HG03039 (cell line): ENCODE measurements at regions not wholly inside any gene's neighbourhood (a gene's known extent, or its start where the extent isn't known, plus 50 kb on each side); places are given as distances from the start of the nearest gene placed in this dataset.

Experiments used
- ATAC-seq: cut with Tn5 transposase; IDR thresholded peaks from one replicate; pipeline ENCODE4 v1.9.1; 2021; ENCODE audit warnings: mild to moderate bottlenecking, moderate library complexity; ENCODE audit not compliant: unreplicated experiment

- ATAC-seq: no peak
These were observed 643.2 kb upstream of the NOX3 start for GRCh38 chr6:156098839-156099238.

- no peak for ATAC-seq
These were observed 631.8 kb upstream of the NOX3 start for GRCh38 chr6:156087487-156087886.

- ATAC-seq: no peak
These were observed 626.4 kb upstream of the NOX3 start for GRCh38 chr6:156082012-156082411.

- no peak for ATAC-seq
These were observed 624.7 kb upstream of the NOX3 start for GRCh38 chr6:156080371-156080770.

GRCh38 chr6:156068881-156069280 is 613.2 kb upstream of the NOX3 start:
- ATAC-seq: no peak

DNA sequence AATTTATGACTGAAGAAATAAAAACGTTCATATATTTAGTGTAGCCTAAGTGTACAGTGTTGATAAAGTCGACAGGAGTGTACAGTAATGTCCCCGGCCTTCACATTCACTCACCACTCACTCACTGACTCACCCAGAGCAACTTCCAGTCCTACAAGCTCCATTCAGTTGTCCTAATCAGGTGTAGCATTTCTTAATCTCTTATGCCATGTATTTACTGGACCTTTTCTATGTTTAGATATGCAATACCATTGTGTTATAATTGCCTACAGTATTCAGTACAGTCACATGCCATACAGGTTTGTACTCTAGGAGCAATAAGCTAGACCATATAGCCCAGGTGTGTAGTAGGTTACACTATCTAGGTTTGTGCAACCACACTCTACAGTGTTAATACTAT is 610.2 kb upstream of the NOX3 start:
- no peak for ATAC-seq

DNA sequence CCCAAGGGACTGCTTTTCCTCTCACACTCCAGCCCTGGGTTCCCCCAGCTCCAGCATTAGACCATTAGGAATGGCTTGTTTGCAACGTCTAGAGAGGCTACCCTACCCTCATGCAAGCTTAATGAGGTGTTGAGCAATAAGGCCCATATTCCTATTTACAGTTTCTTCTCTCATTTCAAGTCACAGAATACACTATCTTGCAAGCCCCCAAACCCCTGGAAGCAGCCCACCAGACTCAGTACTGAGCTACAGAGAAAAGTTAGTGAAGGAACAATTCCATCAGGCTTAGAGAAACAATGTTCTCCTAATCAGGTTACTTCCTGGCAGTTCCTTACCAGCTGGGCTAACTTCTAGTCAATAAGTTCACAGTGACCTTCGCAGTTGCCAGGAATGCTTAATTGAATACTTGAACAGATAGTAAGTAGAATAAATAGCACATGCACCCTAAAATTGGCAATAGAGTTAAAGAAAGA is 606.5 kb upstream of the NOX3 start:
- ATAC-seq: no peak

- no peak for ATAC-seq
These were observed 605.8 kb upstream of the NOX3 start for GRCh38 chr6:156061465-156061864.

DNA sequence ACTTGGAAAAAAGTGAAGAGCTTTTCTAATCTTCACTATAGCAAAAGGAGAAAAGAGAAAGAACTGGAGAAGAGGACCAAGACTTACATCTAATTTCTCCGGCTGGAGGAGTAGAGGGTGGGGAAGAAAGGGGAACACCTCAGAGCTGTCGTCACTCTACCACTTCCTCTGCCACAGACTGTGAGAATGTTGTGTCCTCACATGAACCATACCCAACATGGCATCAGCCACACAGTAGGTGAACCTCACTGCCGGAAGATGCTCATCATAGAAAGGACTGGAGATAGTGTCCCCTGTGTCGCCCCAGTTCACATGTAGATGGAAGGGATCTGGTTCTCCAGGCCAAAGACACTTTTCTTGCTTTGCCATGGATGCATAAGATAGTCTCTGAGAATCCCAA is 604.4 kb upstream of the NOX3 start:
- no peak for ATAC-seq

DNA sequence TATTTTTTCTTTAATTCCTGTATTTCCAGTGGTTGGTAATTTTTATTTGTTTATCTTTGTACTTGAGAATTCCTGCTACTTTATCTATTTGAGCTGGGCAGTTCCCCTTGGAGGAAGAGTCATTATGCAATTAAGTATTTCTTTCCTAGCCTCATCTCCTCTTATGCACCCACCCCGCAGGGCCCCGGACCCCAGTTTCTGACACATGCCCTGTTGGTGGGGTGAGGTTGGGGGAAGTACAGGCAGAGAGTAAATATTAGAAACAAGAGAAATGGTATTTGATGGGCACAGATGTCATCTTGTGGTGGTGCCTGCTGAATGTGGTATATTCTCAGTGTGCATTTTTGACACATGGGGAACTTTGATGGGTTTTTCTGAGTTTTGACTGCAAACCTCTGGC is 602.7 kb upstream of the NOX3 start:
- no peak for ATAC-seq

DNA sequence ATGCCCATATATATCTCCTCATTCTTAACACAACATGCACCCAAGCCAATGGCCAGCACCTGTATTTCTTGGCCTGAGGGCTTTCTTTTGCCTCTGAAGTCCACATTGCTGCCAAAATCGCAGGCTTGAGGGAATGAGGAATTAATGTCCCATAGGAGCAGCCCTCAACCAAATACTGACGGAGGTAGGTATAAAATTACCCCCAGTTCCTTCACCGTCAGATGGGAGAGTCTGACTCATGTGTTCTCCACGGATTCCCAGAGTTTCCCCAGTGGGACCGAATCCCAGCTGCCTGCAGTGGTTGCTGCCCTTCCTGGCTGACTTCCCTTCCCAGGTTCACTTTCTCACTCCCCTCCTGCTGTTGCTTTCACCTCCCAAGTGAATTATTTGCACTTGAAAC is 602.2 kb upstream of the NOX3 start:
- no peak for ATAC-seq

DNA sequence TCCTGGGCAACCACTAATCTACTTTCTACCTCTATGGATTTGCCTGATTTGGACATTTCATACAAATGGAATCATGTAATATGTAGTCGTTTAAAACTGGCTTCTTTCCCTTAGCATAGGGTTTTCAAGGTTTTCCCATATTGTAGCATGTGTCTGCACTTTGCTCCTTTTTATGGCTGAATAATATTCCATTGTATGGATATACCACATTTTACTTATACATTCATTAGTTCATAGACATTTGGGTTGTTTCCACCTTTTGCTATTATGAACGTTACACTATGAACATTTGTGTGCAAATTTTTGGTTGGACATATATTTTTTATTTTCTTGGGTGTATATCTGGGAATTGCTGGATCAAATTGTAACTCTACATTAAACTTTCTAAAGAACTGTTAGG is 600.4 kb upstream of the NOX3 start:
- no peak for ATAC-seq

- no peak for ATAC-seq
These were observed 598.0 kb upstream of the NOX3 start for GRCh38 chr6:156053626-156054025.

DNA sequence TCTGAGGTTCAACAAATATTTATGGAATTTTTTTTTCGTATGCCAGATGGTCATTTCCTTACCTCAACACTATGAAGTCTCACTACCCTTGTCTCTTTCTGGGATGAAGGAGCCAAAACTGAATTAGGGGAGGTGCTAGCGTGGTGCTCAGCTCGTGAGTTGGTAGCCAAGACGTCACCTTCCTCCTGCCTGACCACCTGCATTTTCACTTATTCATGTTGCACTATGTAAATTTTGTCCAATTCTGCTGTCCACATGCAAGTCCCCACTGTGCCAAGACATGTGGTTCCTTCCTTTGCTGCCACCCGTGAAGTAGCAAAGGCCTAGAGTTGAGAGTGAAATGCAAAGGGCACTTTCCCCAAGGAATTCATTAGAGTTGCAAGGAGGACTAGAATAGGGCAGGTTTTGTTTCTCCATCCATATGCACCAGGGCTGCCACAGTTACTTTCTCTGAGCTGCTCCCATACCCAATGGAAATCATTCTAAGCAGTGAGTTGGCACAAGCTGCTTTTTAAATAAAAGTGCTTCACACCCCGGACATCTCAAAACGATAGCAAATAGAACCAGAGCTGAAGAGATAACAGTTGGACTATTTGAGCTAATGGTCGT is 591.3 kb upstream of the NOX3 start:
- ATAC-seq: no peak

DNA sequence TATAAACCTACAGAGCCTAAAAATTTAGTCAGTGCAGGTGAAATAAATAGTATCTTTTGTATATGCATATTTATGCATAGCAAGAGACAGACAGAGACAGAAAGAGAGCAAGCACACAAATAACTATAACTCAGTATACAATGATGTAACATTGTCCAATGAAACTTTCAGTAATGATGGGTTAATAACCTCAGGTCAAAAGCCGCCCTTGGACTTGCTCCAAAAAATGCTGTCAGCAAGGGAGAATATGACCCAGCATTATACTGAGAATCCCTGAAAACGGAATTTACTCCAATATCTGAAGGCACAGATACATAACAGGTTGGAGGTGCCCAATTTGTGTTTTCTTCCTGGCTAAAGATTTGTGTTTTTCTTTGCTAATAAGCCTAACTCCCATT is 590.6 kb upstream of the NOX3 start:
- ATAC-seq: no peak

DNA sequence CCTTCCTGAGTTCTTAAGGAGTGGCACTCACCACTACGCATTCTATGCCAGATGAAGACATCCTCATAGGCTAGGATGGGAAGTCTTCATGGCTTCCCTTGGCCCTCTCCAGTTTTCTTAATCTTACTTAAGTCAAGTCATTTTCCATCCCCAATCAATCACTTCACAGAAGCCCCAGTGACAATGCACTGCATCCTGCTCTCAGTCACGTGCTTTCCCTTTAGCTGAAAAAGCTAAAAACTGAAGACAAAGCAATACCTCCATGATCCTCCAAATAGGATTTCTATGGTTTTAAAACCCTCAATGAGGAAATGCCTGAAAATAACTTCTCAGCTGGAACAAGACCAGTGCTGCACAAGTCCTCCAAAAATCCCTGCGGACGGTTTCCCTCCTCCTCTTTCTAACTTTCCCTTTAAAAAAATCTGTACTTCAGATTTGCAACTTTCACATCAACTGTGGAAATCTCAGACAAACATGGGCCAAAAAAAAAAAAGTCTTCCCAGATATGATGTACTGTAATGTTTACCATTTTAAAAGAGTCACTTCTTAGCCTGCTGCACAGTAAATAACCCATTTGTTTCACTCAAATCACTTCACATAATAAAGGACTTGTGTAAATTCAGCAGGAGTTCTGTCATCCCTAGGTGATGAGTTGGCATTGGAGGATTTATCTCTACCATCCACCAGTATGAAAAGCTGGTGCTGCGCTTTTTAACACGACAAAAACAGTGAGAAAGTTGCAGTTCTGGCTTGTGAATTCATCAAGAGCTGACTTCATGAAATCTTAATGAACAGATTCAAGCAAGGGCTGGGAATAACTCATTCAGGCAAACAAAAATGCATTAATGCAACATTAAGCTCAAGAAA is 590.0 kb upstream of the NOX3 start:
- no peak for ATAC-seq

GRCh38 chr6:156033598-156033997 is 578.0 kb upstream of the NOX3 start:
- no peak for ATAC-seq

DNA sequence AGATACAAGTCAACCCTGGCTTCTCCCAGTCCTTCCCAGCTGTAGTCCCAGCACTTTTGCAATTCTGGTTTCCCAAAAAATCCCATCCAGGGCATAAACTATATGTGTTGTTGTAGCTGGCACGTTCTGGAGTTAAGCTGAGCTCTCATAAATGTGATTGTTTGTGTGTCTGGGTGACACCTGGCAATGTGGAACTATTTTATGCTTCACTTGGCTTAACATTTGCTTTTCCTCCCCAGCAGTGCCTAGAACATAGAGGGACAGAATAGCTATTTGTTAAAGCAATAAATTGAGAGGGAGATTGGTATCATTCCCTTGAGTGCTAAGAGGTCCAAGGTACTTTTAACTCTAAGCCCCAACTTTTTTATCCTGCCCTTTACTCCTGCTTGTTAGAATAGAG is 575.9 kb upstream of the NOX3 start:
- no peak for ATAC-seq

DNA sequence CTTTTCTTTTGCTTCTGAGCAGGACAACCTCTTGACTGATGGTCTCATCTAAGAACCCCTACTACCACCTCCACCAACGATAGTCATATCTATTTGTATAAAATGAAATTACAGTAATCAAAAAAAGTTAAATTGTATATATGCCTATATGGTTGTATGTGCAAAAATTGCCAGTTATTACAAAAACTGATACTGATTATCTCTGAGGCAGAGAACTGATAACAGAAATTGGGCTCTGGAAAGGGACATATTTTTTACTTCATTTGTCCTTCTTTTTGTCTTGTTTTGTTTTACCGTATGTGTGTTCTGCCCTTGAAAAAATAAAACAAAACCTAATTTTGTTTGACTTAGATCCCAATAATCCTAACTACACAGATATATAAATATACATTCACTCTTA is 574.4 kb upstream of the NOX3 start:
- ATAC-seq: no peak

DNA sequence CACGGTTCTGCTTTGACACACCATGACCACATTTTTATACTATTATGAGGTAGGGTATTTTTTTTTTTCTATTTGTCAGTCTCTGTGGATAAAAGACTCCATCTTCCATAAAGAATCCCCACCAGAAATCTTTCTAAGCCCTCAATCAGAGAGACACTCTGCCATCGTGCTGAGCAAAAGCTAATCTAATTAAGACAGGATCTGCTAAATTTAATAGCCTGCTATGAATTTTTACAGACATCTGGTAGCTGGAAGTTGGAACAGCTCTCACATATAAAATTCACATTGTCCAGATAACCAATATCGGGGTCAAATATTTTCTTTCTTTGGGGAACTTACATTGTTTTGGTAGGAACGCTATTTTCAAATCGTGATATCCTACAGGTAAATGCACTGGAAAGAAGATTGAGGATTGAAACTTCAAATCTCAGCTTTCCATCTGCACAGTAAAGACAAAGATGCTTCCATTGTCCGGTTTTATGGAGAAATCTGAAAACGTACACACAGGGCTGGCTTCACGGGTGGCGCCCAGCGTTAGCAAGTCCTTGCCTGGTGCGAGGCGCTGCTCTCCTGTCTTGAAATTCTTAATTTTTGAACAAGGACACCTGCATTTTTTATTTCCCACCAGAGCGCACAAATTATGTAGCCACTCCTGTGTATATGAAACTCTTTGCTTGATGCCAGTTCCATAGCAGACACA is 573.8 kb upstream of the NOX3 start:
- ATAC-seq: no peak

DNA sequence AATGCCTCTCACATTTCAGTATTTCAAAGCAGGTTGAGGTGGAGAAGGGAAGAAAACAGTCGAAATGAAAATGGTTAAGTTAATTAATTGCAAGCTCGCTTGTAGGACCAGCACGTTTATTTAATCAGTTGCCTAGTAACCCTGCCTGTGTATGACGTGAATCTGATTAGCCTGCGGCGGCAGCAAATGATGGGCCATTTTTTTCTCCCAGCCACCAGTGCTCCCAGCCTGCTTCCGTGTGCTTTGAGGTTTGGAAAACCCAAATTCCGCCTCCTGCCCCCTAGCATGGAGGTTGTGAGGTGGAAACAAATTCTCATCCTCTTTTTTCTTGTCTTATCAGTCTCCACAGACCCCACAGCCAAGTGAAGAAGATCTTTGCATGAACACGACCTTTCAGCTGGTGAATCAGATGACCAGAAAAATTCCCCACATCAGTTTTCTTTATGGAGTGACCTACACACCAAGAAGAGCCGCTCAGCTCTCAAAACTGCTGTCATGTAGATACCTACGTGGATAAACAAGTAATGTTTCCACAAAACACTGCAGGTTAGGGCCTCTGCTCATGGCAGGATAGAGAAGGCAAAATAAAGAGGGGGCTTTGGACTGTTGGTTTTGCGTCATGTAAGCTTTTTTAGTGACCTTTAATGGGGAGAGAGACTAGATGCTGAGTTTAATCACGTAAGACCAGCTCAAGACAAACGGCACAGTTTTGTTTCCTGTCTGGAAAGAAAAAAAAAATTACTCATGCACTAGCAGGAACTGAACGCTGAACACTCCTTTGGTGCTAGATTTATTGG is 572.9 kb upstream of the NOX3 start:
- no peak for ATAC-seq
